ENCODE measurements at regions not wholly inside any gene's neighbourhood (a gene's known extent, or its start where the extent isn't known, plus 50 kb on each side); places are given as distances from the start of the nearest gene placed in this dataset.

DNA sequence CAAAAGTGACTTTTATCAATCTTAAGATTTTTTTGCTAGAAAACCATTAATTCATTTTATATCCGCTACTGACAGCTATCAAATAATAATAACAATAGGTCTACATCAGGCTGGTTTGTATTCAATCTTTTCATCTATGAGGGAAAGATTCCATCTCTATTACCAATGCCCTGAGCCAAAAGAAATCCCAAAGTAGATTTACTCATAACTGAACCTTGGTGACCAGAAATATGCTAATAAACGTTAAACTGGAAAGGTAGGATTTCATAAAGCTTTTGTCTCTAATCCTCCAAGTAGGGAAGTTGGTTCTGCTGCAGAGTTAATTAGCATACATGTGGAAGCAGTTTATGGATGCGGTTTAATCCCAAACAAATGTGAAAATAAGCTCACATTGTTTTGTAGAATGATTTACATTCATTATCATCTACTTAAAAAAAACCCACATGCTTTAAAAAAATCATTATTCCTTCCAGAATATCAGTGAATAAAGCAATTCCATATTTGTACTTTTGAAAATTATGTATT, 715.5 kb downstream of the CETN3 start:
- TF ChIP-seq, protein P1, sequence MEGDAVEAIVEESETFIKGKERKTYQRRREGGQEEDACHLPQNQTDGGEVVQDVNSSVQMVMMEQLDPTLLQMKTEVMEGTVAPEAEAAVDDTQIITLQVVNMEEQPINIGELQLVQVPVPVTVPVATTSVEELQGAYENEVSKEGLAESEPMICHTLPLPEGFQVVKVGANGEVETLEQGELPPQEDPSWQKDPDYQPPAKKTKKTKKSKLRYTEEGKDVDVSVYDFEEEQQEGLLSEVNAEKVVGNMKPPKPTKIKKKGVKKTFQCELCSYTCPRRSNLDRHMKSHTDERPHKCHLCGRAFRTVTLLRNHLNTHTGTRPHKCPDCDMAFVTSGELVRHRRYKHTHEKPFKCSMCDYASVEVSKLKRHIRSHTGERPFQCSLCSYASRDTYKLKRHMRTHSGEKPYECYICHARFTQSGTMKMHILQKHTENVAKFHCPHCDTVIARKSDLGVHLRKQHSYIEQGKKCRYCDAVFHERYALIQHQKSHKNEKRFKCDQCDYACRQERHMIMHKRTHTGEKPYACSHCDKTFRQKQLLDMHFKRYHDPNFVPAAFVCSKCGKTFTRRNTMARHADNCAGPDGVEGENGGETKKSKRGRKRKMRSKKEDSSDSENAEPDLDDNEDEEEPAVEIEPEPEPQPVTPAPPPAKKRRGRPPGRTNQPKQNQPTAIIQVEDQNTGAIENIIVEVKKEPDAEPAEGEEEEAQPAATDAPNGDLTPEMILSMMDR (conservative IDR thresholded peaks at IDR 0.05; ENCODE audit: low read depth, low read length) = no peak
- TF ChIP-seq EZH2 (IDR thresholded peaks at IDR 0.05; ENCODE audit: low read length, unreplicated experiment) = no peak

Measured in PC-3 (cell line).